Stomach smooth muscle (tissue), 2 donors: ENCODE measurements at regions not wholly inside any gene's neighbourhood (a gene's known extent, or its start where the extent isn't known, plus 50 kb on each side); places are given as distances from the start of the nearest gene placed in this dataset.

Source experiments
- H3K27ac ChIP-seq: one replicate; pipeline ENCODE4 v1.7.0; 2013; ENCODE audit warnings: mild to moderate bottlenecking, low read length, inconsistent platforms
- H3K27me3 ChIP-seq, 2 donors: one replicate each; pipeline ENCODE4 v1.7.0; 2013; ENCODE audit warnings: low read length in 2 of 2; ENCODE audit not compliant: insufficient read depth in 2 of 2, control insufficient read depth in 1 of 2
- H3K36me3 ChIP-seq, 2 donors: one replicate each; pipeline ENCODE4 v1.7.0; 2013; ENCODE audit warnings: low read length in 2 of 2; ENCODE audit not compliant: control insufficient read depth in 2 of 2, insufficient read depth in 2 of 2
- H3K4me1 ChIP-seq: one replicate; pipeline ENCODE4 v1.7.0; 2013; ENCODE audit warnings: low read length; ENCODE audit not compliant: control insufficient read depth, insufficient read depth
- H3K4me3 ChIP-seq, 2 donors: one replicate each; pipeline ENCODE4 v1.7.0; 2013; ENCODE audit warnings: low read length in 2 of 2
- H3K9ac ChIP-seq, 2 donors: one replicate each; pipeline ENCODE4 v1.7.0; 2013; ENCODE audit warnings: low read length in 2 of 2, mild to moderate bottlenecking in 1 of 2
- H3K9me3 ChIP-seq, 2 donors: one replicate each; pipeline ENCODE4 v1.7.0; 2013; ENCODE audit warnings: low read length in 2 of 2; ENCODE audit not compliant: control insufficient read depth in 2 of 2
- donor health status: healthy.
- donor health status: Pancreatic carcinoma.

DNA sequence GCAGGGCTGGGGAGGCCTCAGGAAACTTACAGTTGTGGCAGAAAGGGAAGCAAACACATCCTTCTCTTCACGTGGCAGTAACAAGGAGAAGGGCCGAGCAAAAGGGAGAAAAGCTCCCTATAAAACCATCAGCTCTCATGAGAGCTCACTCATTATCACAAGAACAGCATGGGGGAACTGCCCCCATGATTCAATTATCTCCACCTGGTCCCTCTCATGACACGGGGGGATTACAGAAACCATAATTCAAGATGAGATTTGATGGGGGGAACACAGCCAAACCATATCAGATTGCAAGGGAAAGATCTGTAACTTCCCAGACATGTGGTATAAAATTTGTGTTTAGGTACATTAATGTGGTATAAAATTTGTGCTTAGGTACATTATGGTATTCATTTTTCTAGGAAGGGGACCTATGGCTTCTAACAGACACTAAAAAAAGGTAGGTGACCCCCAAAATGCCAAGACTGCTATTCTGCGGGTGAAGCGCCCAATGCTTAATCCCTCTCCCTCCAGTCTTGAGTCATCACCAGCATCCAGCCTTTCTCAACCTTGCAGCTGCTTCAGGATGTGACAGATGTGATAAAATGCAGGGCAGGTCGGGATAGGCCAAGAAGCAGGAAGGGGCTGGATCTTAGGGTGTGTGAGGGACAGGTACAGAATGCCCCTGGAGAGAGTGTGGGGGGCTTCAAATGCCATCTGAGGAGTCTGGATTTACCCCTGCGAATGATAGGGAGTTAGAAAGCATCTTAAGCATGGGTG is 57.7 kb upstream of the AMPD3 start:
- no peak overlapping the region for H3K9ac ChIP-seq
- no peaks in the 10 kb centered on the region for H3K36me3 ChIP-seq
- H3K4me1 ChIP-seq: peaks cover 26% of the 10 kb centered on the region
- H3K9me3 ChIP-seq: no peaks in the 10 kb centered on the region
- no peaks in the 10 kb centered on the region for H3K27me3 ChIP-seq
- no peak overlapping the region for H3K27ac ChIP-seq
- no peak overlapping the region for H3K4me3 ChIP-seq

DNA sequence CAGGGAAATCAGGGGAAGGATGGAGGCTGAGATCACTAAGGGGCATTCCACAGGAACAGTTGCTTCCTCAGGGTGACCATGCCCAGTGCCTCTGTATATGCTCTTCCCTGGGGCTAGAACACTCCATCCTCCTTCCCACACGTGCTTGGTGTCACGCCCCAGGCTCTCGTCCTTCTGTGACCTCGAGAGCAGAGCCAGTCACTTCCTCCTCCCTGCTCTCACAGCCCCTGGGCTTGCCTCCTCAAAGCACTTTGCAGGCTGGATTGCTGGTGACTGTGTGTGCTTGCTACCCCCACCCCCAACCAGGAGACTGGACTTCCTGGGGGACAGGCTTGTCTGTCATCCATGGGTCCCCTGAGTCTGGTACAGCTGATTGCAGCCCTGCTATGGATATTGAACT is 56.5 kb upstream of the AMPD3 start:
- Histone ChIP-seq H3K36me3 (no peaks in the 10 kb centered on the region), H3K9ac (no peak overlapping the region), H3K27me3 (no peaks in the 10 kb centered on the region), H3K9me3 (no peaks in the 10 kb centered on the region), H3K27ac (no peak overlapping the region), H3K4me1 (peaks cover 17% of the 10 kb centered on the region), H3K4me3 (no peak overlapping the region)

DNA sequence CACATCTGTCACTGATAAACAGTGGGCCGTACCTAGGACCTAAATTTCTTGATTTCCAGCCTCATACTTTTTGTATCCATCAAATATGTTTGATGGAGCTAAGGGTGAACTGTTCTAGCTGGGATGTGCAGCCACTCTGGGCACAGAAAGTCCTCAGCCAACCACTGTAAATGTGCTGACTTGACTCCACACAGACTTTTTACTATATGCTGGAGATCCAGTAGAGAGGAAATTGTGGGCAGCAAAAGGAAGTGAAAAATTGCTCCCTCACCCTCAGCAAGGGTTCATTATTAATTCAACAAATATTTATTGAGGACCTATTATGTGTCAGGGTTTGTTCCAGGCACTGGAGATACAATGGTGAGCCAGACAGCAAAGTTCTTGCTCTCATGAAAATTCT is 54.2 kb upstream of the AMPD3 start:
- Histone ChIP-seq H3K4me1 (peaks cover 6% of the 10 kb centered on the region), H3K27ac (no peak overlapping the region), H3K27me3 (no peaks in the 10 kb centered on the region), H3K9me3 (no peaks in the 10 kb centered on the region), H3K36me3 (no peaks in the 10 kb centered on the region), H3K9ac (no peak overlapping the region), H3K4me3 (no peak overlapping the region)

DNA sequence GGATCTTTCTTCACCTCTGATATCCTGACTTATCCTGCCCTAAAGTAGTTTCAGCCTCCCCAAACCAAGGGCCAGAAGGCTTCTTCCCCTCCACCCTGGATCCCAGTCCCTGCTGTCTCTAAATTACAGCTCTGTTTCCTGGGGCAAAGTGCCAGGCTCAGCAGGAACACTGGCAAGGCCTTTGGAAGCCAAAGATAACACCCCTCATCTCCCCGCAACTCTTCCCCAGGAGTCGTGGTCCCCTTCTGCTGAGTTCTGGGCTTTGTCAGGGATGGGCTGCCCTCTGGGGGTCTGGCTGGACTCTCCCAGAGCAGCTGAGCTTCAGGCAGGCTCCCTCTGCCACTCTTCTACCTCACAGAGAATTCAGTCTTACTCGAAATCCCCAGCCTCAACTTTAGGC is 53.8 kb upstream of the AMPD3 start:
- Histone ChIP-seq H3K27ac (no peak overlapping the region), H3K36me3 (no peaks in the 10 kb centered on the region), H3K27me3 (no peaks in the 10 kb centered on the region), H3K4me3 (no peak overlapping the region), H3K9ac (no peak overlapping the region), H3K9me3 (no peaks in the 10 kb centered on the region), H3K4me1 (peaks cover 10% of the 10 kb centered on the region)

DNA sequence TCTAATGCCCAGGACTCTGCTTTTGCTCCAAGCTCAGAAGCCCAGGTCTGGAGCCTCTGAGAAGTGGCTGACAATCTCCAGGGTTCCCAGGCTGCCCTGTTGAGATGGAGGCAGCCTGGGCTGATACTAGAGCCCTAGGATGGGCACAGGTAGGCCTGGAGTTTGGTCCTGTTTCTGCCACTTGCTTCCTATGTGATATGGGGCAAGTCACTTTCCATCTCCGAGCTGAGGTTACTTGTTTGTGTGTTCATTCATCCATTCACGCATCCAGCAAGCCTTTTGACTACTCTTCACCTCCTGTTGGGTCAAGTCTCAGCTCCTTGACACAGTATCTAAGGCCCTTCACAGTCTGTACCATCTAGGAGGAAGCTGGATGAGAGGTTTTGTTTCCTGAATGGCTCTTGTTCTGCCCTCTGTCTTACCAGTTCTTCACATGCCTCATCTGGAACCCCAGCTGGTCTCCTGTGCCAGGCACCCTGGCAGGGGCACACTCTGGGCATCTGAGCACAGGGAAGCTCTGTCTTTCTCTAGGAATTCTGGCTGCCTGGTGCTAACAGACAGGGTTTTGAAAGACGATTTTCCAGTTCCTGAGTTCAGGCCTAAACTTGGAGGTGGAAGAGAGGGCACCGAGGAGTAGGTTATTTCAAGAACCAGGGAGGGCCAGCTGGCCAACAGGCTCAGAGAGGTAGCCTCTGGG is 53.2 kb upstream of the AMPD3 start:
- Histone ChIP-seq H3K27ac (no peak overlapping the region), H3K4me1 (peaks cover 11% of the 10 kb centered on the region)

More for the DNA sequence above, 53.2 kb upstream of the AMPD3 start:
- Histone ChIP-seq H3K9me3 (no peaks in the 10 kb centered on the region), H3K36me3 (no peaks in the 10 kb centered on the region), H3K27me3 (no peaks in the 10 kb centered on the region), H3K9ac (no peak overlapping the region), H3K4me3 (no peak overlapping the region)
